HEK293 (cell line): ENCODE measurements at regions not wholly inside any gene's neighbourhood (a gene's known extent, or its start where the extent isn't known, plus 50 kb on each side); places are given as distances from the start of the nearest gene placed in this dataset.

Source experiments
- CTCF ChIA-PET: fragments of 350-600 bp; formaldehyde crosslinking; extraction: SDS; loops from one replicate; lab custom pipeline; 2021; ENCODE audit warnings: antibody characterized with exemption; lab: Yijun Ruan, JAX
- POLR2A ChIA-PET: fragments of 300-600 bp; formaldehyde crosslinking; extraction: SDS; loops from one replicate; lab custom pipeline; 2020; ENCODE audit warnings: antibody characterized with exemption, inconsistent platforms; lab: Yijun Ruan, JAX
- H3K27ac ChIP-seq: fragments of 200-500 bp; sonication (Bioruptor generic); 2 replicates; pipeline ENCODE4 v1.5.1; 2014; ENCODE audit warnings: low read depth, low read length, control low read depth, inconsistent platforms; ENCODE audit errors: extremely low read depth
- H3K36me3 ChIP-seq, 2 experiments: fragments of 200-500 bp in 1 of 2; sonication (Bioruptor generic) in 1 of 2; 1 replicate in 1 of 2; 2 replicates in 1 of 2; pipeline ENCODE4 v1.5.1; 2014 to 2017; ENCODE audit warnings: inconsistent platforms in 2 of 2, low read length in 2 of 2; ENCODE audit not compliant: control insufficient read depth in 2 of 2, insufficient read depth in 1 of 2
- H3K4me1 ChIP-seq: fragments of 200-500 bp; sonication (Bioruptor generic); 2 replicates; pipeline ENCODE4 v1.5.1; 2014; ENCODE audit warnings: mild to moderate bottlenecking, low read length, inconsistent platforms; ENCODE audit not compliant: control insufficient read depth, insufficient read depth
- H3K4me3 ChIP-seq: 2 replicates; pipeline ENCODE4 v1.5.1; 2011; ENCODE audit warnings: low read depth, mild to moderate bottlenecking, control low read depth, low read length, moderate library complexity
- H3K9me3 ChIP-seq: fragments of 200-500 bp; sonication (Bioruptor generic); 2 replicates; pipeline ENCODE4 v1.5.1; 2014; ENCODE audit warnings: low read depth, low read length, inconsistent platforms; ENCODE audit not compliant: control insufficient read depth, insufficient read depth
- BCL11A ChIP-seq: fragments of 450-650 bp; formaldehyde crosslinking; IDR thresholded peaks from 2 replicates; pipeline ENCODE4 v1.5.1; 2016; ENCODE audit warnings: low read depth, missing biosample characterization, missing genetic modification characterization
- IKZF3 ChIP-seq: fragments of 450-650 bp; IDR thresholded peaks from 2 replicates; pipeline ENCODE4 v1.5.0; 2018; ENCODE audit warnings: missing biosample characterization, mild to moderate bottlenecking, missing genetic modification characterization, moderate library complexity
- KLF7 ChIP-seq: fragments of 450-650 bp; formaldehyde crosslinking; IDR thresholded peaks from 2 replicates; pipeline ENCODE4 v1.5.1; 2016; ENCODE audit warnings: missing biosample characterization, missing genetic modification characterization, borderline replicate concordance
- ZBTB1 ChIP-seq: fragments of 450-650 bp; formaldehyde crosslinking; IDR thresholded peaks from 2 replicates; pipeline ENCODE4 v1.5.1; 2016; ENCODE audit warnings: missing biosample characterization, missing genetic modification characterization
- ZIC2 ChIP-seq: fragments of 450-650 bp; formaldehyde crosslinking; IDR thresholded peaks from 2 replicates; pipeline ENCODE4 v1.5.1; 2016; ENCODE audit warnings: missing biosample characterization, missing genetic modification characterization
- ZNF114 ChIP-seq: fragments of 450-650 bp; formaldehyde crosslinking; IDR thresholded peaks from 2 replicates; pipeline ENCODE4 v1.5.0; 2017; ENCODE audit warnings: missing biosample characterization, missing genetic modification characterization
- ZNF2 ChIP-seq: fragments of 450-650 bp; formaldehyde crosslinking; IDR thresholded peaks from 2 replicates; pipeline ENCODE4 v1.5.1; 2016; ENCODE audit warnings: missing biosample characterization, missing genetic modification characterization
- ZNF202 ChIP-seq: fragments of 450-650 bp; formaldehyde crosslinking; IDR thresholded peaks from 2 replicates; pipeline ENCODE4 v1.5.1; 2016; ENCODE audit warnings: missing biosample characterization, missing genetic modification characterization, borderline replicate concordance
- ZNF555 ChIP-seq: fragments of 450-650 bp; formaldehyde crosslinking; conservative IDR thresholded peaks from 2 replicates; pipeline ENCODE4 v1.5.1; 2017; ENCODE audit warnings: missing biosample characterization, mild to moderate bottlenecking, missing genetic modification characterization, inconsistent platforms
- ZNF701 ChIP-seq: fragments of 450-650 bp; formaldehyde crosslinking; IDR thresholded peaks from 2 replicates; pipeline ENCODE4 v1.5.1; 2016; ENCODE audit warnings: missing biosample characterization, missing genetic modification characterization
- ZNF76 ChIP-seq: fragments of 450-650 bp; formaldehyde crosslinking; IDR thresholded peaks from 2 replicates; pipeline ENCODE4; 2016; ENCODE audit warnings: low read depth, missing biosample characterization, missing genetic modification characterization, borderline replicate concordance
- ZXDB ChIP-seq: fragments of 450-650 bp; formaldehyde crosslinking; IDR thresholded peaks from 2 replicates; pipeline ENCODE4 v1.5.1; 2016; ENCODE audit warnings: missing biosample characterization, missing genetic modification characterization
- TF ChIP-seq, protein P1 (sequence below): fragments of 450-650 bp; formaldehyde crosslinking; IDR thresholded peaks from 2 replicates; pipeline ENCODE4 v1.5.1; 2016; ENCODE audit warnings: missing biosample characterization, missing genetic modification characterization
- TF ChIP-seq, protein P2 (sequence below): fragments of 450-650 bp; formaldehyde crosslinking; IDR thresholded peaks from 2 replicates; pipeline ENCODE4 v1.5.1; 2017; ENCODE audit warnings: missing biosample characterization, missing genetic modification characterization
- TF ChIP-seq, protein P3 (sequence below): fragments of 450-650 bp; formaldehyde crosslinking; IDR thresholded peaks from 2 replicates; pipeline ENCODE4 v1.5.1; 2016; ENCODE audit warnings: missing biosample characterization, missing genetic modification characterization

DNA sequence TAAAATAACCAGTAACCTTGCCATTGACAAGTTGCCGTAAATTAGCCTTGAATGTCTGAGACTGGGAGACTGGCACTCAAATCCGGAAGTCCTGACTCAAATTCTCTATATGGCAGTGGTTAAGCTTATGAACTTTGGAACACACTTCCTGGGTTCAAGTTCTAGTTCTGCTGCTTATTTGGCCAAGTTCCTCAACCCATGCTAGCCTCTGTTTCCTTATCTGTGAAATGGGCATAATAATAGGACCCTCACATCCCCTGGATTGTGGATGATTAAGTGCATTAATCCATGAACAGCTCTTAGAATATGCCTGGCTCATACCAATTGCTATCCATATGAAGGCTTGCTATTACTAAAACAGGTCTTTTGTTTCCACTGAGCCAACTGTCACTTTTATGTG is 311.5 kb downstream of the EDEM1 start:
- TF ChIP-seq ZBTB1 (tag by site-specific recombination) (no peak), ZIC2 (tag by site-specific recombination) (no peak), IKZF3 (tag by site-specific recombination) (no peak), ZNF202 (tag by site-specific recombination) (no peak), ZNF555 (tag by site-specific recombination) (no peak), ZNF114 (tag by site-specific recombination) (no peak), ZNF701 (tag by site-specific recombination) (no peak), ZXDB (no peak)
- TF ChIP-seq, protein P1, sequence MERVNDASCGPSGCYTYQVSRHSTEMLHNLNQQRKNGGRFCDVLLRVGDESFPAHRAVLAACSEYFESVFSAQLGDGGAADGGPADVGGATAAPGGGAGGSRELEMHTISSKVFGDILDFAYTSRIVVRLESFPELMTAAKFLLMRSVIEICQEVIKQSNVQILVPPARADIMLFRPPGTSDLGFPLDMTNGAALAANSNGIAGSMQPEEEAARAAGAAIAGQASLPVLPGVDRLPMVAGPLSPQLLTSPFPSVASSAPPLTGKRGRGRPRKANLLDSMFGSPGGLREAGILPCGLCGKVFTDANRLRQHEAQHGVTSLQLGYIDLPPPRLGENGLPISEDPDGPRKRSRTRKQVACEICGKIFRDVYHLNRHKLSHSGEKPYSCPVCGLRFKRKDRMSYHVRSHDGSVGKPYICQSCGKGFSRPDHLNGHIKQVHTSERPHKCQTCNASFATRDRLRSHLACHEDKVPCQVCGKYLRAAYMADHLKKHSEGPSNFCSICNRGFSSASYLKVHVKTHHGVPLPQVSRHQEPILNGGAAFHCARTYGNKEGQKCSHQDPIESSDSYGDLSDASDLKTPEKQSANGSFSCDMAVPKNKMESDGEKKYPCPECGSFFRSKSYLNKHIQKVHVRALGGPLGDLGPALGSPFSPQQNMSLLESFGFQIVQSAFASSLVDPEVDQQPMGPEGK = no peak
- TF ChIP-seq, protein P2, sequence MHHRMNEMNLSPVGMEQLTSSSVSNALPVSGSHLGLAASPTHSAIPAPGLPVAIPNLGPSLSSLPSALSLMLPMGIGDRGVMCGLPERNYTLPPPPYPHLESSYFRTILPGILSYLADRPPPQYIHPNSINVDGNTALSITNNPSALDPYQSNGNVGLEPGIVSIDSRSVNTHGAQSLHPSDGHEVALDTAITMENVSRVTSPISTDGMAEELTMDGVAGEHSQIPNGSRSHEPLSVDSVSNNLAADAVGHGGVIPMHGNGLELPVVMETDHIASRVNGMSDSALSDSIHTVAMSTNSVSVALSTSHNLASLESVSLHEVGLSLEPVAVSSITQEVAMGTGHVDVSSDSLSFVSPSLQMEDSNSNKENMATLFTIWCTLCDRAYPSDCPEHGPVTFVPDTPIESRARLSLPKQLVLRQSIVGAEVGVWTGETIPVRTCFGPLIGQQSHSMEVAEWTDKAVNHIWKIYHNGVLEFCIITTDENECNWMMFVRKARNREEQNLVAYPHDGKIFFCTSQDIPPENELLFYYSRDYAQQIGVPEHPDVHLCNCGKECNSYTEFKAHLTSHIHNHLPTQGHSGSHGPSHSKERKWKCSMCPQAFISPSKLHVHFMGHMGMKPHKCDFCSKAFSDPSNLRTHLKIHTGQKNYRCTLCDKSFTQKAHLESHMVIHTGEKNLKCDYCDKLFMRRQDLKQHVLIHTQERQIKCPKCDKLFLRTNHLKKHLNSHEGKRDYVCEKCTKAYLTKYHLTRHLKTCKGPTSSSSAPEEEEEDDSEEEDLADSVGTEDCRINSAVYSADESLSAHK (tag by site-specific recombination) = no peak
- no peaks in the 10 kb centered on the region for H3K9me3 ChIP-seq
- H3K4me1 ChIP-seq = no peaks in the 10 kb centered on the region
- CTCF ChIA-PET = no interaction called here
- H3K4me3 ChIP-seq = no peak overlapping the region
- POLR2A ChIA-PET = no interaction called here
- no peaks in the 10 kb centered on the region for H3K36me3 ChIP-seq
- no peak overlapping the region for H3K27ac ChIP-seq

DNA sequence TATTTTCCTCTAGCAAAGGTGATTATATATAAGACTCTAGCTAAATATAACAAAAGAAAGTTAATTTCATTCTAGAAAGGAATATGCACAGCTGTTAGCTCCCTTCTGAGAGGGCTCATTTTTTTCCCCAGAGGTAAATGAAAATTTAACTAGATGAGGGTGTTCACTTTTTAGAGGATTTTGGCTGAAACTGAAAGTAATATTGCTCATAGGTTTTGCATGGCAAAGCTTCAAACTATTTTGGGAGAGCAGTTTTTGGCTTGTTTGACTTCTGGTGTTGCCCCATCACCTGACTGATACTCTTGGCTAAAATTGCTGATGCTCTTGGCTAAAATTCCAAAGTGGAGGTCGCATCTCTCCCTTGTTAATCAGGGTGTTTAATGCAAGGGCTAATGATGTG is 311.9 kb downstream of the EDEM1 start:
- Histone ChIP-seq H3K9me3 (no peaks in the 10 kb centered on the region), H3K36me3 (no peaks in the 10 kb centered on the region), H3K4me3 (no peak overlapping the region), H3K4me1 (no peaks in the 10 kb centered on the region), H3K27ac (no peak overlapping the region)
- TF ChIP-seq, protein P3, sequence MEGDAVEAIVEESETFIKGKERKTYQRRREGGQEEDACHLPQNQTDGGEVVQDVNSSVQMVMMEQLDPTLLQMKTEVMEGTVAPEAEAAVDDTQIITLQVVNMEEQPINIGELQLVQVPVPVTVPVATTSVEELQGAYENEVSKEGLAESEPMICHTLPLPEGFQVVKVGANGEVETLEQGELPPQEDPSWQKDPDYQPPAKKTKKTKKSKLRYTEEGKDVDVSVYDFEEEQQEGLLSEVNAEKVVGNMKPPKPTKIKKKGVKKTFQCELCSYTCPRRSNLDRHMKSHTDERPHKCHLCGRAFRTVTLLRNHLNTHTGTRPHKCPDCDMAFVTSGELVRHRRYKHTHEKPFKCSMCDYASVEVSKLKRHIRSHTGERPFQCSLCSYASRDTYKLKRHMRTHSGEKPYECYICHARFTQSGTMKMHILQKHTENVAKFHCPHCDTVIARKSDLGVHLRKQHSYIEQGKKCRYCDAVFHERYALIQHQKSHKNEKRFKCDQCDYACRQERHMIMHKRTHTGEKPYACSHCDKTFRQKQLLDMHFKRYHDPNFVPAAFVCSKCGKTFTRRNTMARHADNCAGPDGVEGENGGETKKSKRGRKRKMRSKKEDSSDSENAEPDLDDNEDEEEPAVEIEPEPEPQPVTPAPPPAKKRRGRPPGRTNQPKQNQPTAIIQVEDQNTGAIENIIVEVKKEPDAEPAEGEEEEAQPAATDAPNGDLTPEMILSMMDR (tag by site-specific recombination) = no peak
- TF ChIP-seq ZNF76 (tag by site-specific recombination) = no peak
- TF ChIP-seq KLF7 (tag by site-specific recombination) = no peak
- TF ChIP-seq ZNF2 (tag by site-specific recombination) = no peak
- POLR2A ChIA-PET = no interaction called here
- CTCF ChIA-PET = no interaction called here

DNA sequence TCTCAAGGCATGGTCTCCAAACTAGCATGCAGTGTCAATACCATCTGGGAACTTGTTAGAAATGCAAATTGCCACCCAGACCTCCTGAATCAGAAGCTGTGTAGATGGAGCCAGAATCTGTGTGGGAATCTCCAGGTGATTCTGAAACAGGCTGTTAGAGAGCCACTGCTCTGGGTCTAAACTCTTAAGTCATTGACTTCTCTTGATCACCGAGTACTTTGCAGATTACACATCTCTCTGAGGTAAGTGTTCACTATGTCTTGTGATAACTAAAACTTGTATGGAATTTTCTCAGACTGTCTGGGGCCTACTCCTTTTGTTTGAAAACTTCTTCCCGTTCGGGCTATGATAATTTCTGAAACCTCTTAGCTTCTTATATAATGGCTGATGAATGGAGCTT is 315.6 kb downstream of the EDEM1 start:
- TF ChIP-seq BCL11A (tag by site-specific recombination) = no peak
- ChIA-PET CTCF (no interaction called here), POLR2A (no interaction called here)
- H3K9me3 ChIP-seq = no peaks in the 10 kb centered on the region
- no peaks in the 10 kb centered on the region for H3K36me3 ChIP-seq
- H3K4me3 ChIP-seq = no peak overlapping the region
- no peaks in the 10 kb centered on the region for H3K4me1 ChIP-seq
- H3K27ac ChIP-seq = no peak overlapping the region
